GM12864 (cell line): ENCODE measurements at regions not wholly inside any gene's neighbourhood (a gene's known extent, or its start where the extent isn't known, plus 50 kb on each side); places are given as distances from the start of the nearest gene placed in this dataset.

Experiments
- DNase-seq: peaks from one replicate; pipeline ENCODE4 v3.0.0-alpha.2; 2011; ENCODE audit warnings: low read depth
- H3K4me3 ChIP-seq: 2 replicates; pipeline ENCODE4 v1.5.1; 2011; ENCODE audit warnings: mild to moderate bottlenecking, low read depth, low read length, control low read depth
- CTCF ChIP-seq: IDR thresholded peaks from 2 replicates; pipeline ENCODE4 v1.5.1; 2011; ENCODE audit warnings: low read depth, mild to moderate bottlenecking, moderate library complexity, low read length, control low read depth, inconsistent platforms; ENCODE audit errors: missing control alignments

GRCh38 chr13:79834876-79835275 is 353.9 kb downstream of the NDFIP2 start:
- H3K4me3 ChIP-seq: no peak overlapping the region
- TF ChIP-seq CTCF: no peak
- DNase-seq: no peak

- DNase-seq: no peak
- TF ChIP-seq CTCF: no peak
- no peak overlapping the region for H3K4me3 ChIP-seq
These were observed 353.0 kb downstream of the NDFIP2 start for GRCh38 chr13:79833991-79834390.

GRCh38 chr13:79831556-79831955 is 350.6 kb downstream of the NDFIP2 start:
- DNase-seq: no peak
- H3K4me3 ChIP-seq: no peak overlapping the region
- TF ChIP-seq CTCF: no peak

- H3K4me3 ChIP-seq: no peak overlapping the region
- DNase-seq: no peak
- TF ChIP-seq CTCF: no peak
These were observed 350.0 kb downstream of the NDFIP2 start for GRCh38 chr13:79830945-79831344.

GRCh38 chr13:79830426-79830825 is 349.5 kb downstream of the NDFIP2 start:
- no peak overlapping the region for H3K4me3 ChIP-seq
- TF ChIP-seq CTCF: no peak
- DNase-seq: no peak

- no peak for TF ChIP-seq CTCF
- no peak overlapping the region for H3K4me3 ChIP-seq
These were observed 348.9 kb downstream of the NDFIP2 start for GRCh38 chr13:79829880-79830279.

GRCh38 chr13:79825959-79826358 is 345.0 kb downstream of the NDFIP2 start:
- no peak for TF ChIP-seq CTCF
- no peak for DNase-seq
- no peak overlapping the region for H3K4me3 ChIP-seq

More at GRCh38 chr13:79829880-79830279, 348.9 kb downstream of the NDFIP2 start:
- no peak for DNase-seq
